ENCODE measurements at regions not wholly inside any gene's neighbourhood (a gene's known extent, or its start where the extent isn't known, plus 50 kb on each side); places are given as distances from the start of the nearest gene placed in this dataset.

DNA sequence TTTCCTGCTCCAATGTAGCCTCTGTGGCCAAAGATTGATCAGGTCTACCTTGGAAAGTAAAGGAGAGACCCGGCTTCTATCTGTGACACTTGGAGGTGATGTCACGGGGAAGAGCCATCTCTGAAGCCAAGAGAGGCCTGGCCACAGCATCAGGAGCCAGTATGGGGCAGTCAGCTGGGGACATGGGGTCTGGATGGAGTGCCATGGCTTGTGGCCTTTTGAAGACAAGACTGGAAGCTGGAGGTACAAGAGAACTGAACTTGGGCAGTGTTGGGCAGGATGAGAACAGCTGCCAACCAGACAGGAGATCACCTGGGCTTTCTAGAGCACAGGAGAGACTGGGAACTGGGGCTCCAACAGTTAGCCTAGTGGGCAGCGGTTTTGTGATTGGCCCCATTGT is 190.7 kb downstream of the TENT4A start:
- H3K27ac ChIP-seq (ENCODE audit: low read depth, low read length) = no peak overlapping the region
- no peak overlapping the region for H3K4me2 ChIP-seq (ENCODE audit: low read depth, low read length, poor library complexity, severe bottlenecking)
- no peaks in the 10 kb centered on the region for H4K20me1 ChIP-seq (ENCODE audit: low read depth, low read length)
- H3K79me2 ChIP-seq (ENCODE audit: insufficient read depth, low read length) = no peaks in the 10 kb centered on the region
- H3K36me3 ChIP-seq (ENCODE audit: low read length) = no peaks in the 10 kb centered on the region
- H3K9me3 ChIP-seq (ENCODE audit: insufficient read depth, low read length) = no peaks in the 10 kb centered on the region
- no peak overlapping the region for H3K4me3 ChIP-seq (ENCODE audit: insufficient read depth, low read length, poor library complexity, severe bottlenecking)
- TF ChIP-seq, protein P1, sequence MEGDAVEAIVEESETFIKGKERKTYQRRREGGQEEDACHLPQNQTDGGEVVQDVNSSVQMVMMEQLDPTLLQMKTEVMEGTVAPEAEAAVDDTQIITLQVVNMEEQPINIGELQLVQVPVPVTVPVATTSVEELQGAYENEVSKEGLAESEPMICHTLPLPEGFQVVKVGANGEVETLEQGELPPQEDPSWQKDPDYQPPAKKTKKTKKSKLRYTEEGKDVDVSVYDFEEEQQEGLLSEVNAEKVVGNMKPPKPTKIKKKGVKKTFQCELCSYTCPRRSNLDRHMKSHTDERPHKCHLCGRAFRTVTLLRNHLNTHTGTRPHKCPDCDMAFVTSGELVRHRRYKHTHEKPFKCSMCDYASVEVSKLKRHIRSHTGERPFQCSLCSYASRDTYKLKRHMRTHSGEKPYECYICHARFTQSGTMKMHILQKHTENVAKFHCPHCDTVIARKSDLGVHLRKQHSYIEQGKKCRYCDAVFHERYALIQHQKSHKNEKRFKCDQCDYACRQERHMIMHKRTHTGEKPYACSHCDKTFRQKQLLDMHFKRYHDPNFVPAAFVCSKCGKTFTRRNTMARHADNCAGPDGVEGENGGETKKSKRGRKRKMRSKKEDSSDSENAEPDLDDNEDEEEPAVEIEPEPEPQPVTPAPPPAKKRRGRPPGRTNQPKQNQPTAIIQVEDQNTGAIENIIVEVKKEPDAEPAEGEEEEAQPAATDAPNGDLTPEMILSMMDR (IDR thresholded peaks at IDR 0.05; ENCODE audit: insufficient read depth, low read length, poor library complexity, severe bottlenecking) = no peak
- TF ChIP-seq EZH2phosphoT487 (conservative IDR thresholded peaks at IDR 0.05; ENCODE audit: low read length) = no peak
- H3K27me3 ChIP-seq (ENCODE audit: low read length) = no peaks in the 10 kb centered on the region
- no peaks in the 10 kb centered on the region; the same call in none of the 2 replicates for H3K9me2 ChIP-seq (replicated peaks; ENCODE audit: insufficient read depth, low read length)
- no peaks in the 10 kb centered on the region for H3F3A ChIP-seq (ENCODE audit: insufficient read depth)
- no peak overlapping the region for H2AFZ ChIP-seq (ENCODE audit: low read depth, low read length, severe bottlenecking)
- no peak overlapping the region for H3K9ac ChIP-seq (ENCODE audit: low read length)

DNA sequence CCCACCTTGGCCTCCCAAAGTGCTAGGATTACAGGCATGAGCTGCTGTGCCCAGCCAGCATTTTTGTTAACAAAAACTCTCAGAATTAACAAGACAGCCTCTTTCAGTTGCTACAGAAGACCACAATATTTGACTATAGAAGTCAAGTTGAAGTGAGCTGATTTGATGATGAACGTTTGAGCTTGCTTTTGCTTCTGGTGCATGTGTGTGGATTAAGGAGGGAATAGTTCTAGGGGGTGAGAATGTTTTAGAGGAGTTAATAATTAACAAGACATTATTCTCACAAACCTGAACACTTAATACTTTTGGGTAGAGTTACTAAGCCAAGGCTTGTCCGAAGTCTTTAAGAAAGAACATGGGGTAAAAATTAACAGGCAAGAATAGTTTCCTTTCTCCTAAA is 191.6 kb downstream of the TENT4A start:
- Histone ChIP-seq H3K9me3 (ENCODE audit: insufficient read depth, low read length) (no peaks in the 10 kb centered on the region), H3K9ac (ENCODE audit: low read length) (no peak overlapping the region), H3K27me3 (ENCODE audit: low read length) (no peaks in the 10 kb centered on the region), H3F3A (ENCODE audit: insufficient read depth) (no peaks in the 10 kb centered on the region), H3K79me2 (ENCODE audit: insufficient read depth, low read length) (no peaks in the 10 kb centered on the region), H3K4me3 (ENCODE audit: insufficient read depth, low read length, poor library complexity, severe bottlenecking) (no peak overlapping the region), H3K4me2 (ENCODE audit: low read depth, low read length, poor library complexity, severe bottlenecking) (no peak overlapping the region), H3K9me2 (replicated peaks; ENCODE audit: insufficient read depth, low read length) (no peaks in the 10 kb centered on the region; the same call in none of the 2 replicates), H2AFZ (ENCODE audit: low read depth, low read length, severe bottlenecking) (no peak overlapping the region), H4K20me1 (ENCODE audit: low read depth, low read length) (no peaks in the 10 kb centered on the region), H3K27ac (ENCODE audit: low read depth, low read length) (no peak overlapping the region), H3K36me3 (ENCODE audit: low read length) (no peaks in the 10 kb centered on the region)
- TF ChIP-seq, protein P1 (IDR thresholded peaks at IDR 0.05; ENCODE audit: insufficient read depth, low read length, poor library complexity, severe bottlenecking) = no peak
- TF ChIP-seq EZH2phosphoT487 (conservative IDR thresholded peaks at IDR 0.05; ENCODE audit: low read length) = no peak

DNA sequence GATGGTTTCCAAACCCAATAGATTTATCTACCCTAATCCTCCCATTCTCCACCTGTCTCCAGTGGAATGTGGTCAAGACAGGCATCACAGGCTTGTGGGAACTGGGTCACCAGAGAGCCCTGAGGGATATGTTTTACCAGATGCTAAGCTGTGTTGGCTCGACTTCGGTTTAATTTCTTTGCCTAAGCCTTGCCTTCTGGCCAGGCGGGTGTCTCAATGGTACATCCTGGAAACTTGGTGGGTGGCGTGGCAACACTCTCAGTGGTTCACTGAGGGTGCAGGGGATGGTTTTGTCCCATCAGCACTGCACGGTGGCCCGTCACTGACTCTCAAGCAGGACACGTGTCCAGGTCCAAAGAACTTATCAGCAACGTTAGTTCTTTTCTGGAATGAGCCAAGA is 192.2 kb downstream of the TENT4A start:
- Histone ChIP-seq H3K4me3 (ENCODE audit: insufficient read depth, low read length, poor library complexity, severe bottlenecking) (no peak overlapping the region), H3K79me2 (ENCODE audit: insufficient read depth, low read length) (no peaks in the 10 kb centered on the region), H3K9me3 (ENCODE audit: insufficient read depth, low read length) (no peaks in the 10 kb centered on the region), H3K9ac (ENCODE audit: low read length) (no peak overlapping the region), H3K4me2 (ENCODE audit: low read depth, low read length, poor library complexity, severe bottlenecking) (no peak overlapping the region), H2AFZ (ENCODE audit: low read depth, low read length, severe bottlenecking) (no peak overlapping the region), H3F3A (ENCODE audit: insufficient read depth) (no peaks in the 10 kb centered on the region), H4K20me1 (ENCODE audit: low read depth, low read length) (no peaks in the 10 kb centered on the region), H3K9me2 (replicated peaks; ENCODE audit: insufficient read depth, low read length) (no peaks in the 10 kb centered on the region; the same call in none of the 2 replicates), H3K36me3 (ENCODE audit: low read length) (no peaks in the 10 kb centered on the region), H3K27ac (ENCODE audit: low read depth, low read length) (no peak overlapping the region), H3K27me3 (ENCODE audit: low read length) (no peaks in the 10 kb centered on the region)
- no peak for TF ChIP-seq EZH2phosphoT487 (conservative IDR thresholded peaks at IDR 0.05; ENCODE audit: low read length)
- TF ChIP-seq, protein P1 (IDR thresholded peaks at IDR 0.05; ENCODE audit: insufficient read depth, low read length, poor library complexity, severe bottlenecking) = no peak

Data from SU-DHL-6 (cell line).